Stimulated activated CD4-positive, alpha-beta T cell treated with anti-CD3 and anti-CD28 coated beads, Interleukin-1b, Interleukin-23, amount 100 ng/mL, for 24 hours (primary cell): ENCODE measurements at regions not wholly inside any gene's neighbourhood (a gene's known extent, or its start where the extent isn't known, plus 50 kb on each side); places are given as distances from the start of the nearest gene placed in this dataset.

Experiments used
- DNase-seq, 4 experiments: peaks; one replicate each; pipeline ENCODE4 v3.0.0-alpha.2; 2020; ENCODE audit warnings: low read depth in 4 of 4, low spot score in 1 of 4

DNA sequence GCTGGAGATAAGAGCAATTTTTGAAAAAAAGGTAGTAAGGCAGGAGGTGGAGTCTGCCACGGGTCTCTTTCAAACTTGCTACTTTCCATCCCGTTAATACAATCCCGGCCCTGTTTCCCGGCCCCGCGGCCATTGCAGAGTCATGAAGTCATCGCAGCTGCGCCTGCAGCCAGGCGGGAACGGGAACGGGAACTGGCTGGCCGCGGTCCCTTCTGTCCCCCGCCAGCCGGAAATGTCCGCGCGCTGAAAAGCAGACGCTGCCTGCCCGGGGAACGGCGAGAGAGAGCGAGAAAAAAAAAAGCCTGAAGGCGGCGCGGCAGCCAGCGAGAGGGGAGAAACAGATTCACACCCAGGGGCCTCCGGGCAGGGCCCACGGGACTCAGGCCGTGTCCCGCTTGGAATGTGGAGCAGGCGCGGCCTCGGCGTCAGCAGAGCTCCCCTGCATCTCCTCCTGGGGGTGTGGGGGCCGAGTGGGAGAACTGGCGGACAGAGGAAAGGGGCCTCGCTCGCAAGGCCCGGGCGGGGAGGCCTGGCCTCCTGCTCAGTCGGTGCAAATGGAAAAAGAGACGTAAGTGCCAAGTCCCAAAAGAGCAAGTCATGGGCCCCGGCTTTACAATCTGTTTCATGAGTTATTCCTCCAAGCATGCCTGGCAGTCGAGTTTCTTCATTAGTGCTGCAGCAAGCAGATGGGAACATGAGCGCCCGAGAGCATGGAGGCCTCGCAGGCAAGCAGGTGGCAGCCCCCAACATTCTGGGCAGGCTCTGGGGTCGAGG is 201.2 kb upstream of the GAS1 start:
- no peak for DNase-seq

DNA sequence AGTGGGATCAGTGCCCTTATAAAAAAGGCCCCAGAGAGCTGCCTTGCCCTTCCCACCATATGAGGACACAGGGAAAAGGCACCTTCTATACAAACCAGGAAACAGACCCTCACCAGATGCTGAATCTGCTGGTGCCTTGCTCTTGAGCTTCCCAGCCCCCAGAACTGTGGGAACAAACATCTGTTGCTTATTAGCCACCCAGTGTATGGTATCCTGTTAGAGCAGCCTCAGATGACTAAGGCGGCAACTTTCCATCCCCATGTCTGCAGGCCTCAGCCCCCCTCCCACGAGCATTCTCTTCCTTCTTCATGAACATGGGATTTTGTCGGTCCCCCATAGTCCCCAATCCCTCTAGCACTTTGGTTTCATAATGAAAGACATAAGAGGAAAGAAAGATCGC is 202.5 kb upstream of the GAS1 start:
- DNase-seq: no peak

DNA sequence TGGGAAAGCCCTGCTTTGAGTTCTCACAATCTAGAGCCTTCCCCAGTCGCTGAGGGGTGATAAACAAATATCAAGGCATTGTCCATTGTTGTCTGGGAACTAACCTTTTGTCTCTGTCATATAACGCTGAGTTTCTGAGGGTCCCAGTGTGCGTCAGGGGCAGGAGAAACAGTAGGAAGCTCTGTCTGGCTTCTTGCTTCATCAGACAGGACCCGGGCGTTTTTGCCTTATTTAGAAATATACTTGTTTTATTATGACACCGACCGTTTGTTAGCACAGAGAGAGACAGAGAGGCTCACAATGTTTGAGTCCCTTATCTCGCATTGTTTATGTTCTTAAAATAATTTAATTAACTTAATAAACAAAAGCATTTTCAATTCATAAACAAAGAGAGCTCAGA is 204.9 kb upstream of the GAS1 start:
- DNase-seq: no peak

DNA sequence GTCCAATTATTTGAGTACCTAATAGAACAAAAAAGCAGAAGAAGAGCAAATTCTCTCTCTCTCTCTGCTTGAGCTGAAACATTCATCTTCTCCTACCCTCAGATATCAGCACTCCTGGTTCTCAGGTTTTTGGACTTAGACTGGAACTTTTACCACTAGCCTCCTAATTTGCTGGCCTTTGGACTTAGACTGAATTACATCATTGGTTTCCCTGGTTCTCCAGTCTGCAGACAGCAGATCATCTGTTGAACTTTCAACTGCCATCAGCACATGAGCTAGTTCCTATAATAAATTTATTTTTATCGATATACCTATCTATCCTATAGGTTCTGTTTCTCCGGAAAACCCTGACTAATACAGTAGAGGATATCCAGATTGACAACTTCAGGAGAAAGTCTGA is 208.9 kb upstream of the GAS1 start:
- no peak for DNase-seq

- DNase-seq: no peak
These were observed 210.2 kb upstream of the GAS1 start for GRCh38 chr9:87157366-87158031.

DNA sequence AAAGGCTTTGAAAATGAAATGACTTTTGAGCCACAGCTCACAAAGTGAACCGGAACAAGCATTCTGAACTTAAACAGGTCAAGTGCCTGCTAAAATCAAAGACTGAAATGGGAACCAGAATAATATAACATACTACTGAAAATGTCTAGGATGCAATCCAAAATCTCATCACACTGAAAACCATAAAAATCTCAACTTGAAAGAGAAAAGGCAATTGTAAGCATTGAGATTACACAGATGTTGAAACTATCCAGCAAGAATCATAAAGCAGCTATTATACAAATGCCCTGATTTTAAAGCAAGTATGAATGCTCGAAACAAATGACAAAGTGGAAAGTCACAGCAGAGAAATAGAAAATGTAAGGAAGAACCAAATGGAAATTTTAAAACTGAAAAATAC is 211.5 kb upstream of the GAS1 start:
- no peak for DNase-seq

DNA sequence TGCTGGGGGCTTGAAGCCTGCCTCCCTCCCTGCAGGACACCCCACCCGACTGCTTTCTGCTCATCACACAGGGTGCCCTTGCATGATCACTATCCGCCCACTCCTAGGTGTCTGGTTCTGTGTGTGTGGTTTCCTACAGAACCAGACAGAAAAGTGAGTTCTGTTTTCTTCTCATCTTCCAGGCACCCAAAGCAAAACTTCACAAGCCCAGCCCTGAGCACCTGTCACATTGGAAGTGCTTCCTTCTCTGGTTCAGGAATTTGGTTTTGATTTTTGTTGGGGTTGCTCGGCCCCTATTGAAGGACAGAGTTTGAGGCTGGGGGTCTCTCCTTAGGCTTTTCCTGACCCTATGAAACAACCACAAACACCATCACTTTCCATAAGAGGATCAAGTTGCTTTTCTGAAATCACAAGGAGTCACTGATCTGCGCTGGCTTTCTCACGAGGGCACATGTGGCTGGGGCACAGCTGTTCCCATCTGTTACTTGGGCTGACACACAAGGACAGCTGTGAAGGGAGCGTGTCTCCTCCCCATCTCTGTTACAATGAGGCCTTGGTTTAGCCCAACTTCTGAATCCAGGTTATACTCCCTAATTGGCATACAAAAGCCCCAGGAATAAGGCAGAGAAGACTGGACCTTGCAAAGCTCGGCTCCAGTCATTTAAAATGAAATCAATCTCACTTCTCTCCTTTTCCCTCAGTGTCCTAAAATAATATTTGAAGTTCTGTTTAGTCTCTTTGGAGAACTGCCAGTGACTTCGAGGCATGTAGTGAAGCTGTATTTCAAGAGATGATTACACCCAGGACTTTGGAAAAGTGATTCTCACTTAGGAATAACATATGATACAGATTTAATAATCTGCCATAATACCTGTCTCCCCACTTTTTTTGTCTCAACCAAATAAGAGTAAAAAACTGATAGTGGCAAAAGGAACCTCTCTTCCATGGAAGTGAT is 213.1 kb upstream of the GAS1 start:
- DNase-seq: no peak

DNA sequence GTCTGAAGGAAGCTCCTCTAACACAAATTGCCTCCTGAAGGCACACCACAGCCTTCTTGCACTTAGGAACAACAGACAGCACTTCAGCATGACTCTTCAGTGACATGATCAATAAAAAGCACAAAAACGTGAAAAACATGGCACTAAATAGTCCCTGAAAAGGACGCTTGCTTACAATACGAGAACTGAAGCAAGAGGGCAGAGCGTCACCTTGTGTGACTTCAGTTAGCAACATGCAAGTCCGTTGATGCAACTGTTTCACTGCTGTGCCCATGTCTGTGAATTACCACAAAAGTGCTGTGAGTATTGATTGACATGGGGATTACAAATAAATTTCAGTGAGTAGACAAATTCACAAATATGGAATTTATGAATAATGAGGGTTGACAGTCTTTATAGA is 219.9 kb upstream of the GAS1 start:
- DNase-seq: no peak

- DNase-seq: no peak
These were observed 220.3 kb upstream of the GAS1 start for GRCh38 chr9:87167582-87167981.

GRCh38 chr9:87178302-87178701 is 231.0 kb upstream of the GAS1 start:
- no peak for DNase-seq

- no peak for DNase-seq
These were observed 232.4 kb upstream of the GAS1 start for GRCh38 chr9:87179553-87180340.

GRCh38 chr9:87180361-87180760 is 233.1 kb upstream of the GAS1 start:
- no peak for DNase-seq

DNA sequence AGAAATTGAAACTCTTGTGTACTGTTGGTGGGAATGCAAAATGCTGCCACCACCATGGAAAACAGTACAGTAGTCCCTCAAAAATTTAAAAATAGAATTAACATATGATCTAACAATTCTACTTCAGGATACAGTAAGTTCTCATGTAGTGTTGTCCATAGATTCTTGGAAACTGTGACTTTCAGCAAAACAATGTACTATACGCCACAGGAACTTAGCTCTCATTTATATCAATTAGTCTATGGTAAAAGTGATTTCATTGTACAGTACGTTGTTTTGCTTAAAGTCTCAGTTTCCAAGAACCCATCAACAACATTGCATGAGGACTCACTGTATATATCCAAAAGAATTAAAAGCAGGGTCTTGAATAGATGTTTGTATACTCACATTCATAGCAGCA is 233.5 kb upstream of the GAS1 start:
- DNase-seq: no peak

DNA sequence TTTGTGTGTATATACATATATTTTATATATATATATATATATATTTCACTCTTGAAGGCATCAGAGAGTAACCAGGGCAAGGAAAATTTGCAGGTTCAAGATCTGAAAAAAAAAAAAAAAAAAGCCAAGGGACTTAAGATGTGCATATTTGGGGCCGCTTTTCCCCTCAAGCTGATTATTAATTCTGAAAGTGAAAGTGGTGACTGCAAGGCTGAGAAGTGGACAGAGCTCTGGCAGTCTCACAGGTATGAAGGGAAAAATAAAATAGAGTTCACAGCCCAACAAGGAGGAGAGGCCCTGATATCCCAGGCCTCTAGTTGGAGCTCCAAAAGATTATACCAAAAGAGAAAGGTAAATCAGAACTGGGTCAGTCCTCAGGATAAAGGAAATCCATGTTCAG is 234.4 kb upstream of the GAS1 start:
- no peak for DNase-seq

GRCh38 chr9:87184956-87185642 is 237.8 kb upstream of the GAS1 start:
- no peak for DNase-seq

DNA sequence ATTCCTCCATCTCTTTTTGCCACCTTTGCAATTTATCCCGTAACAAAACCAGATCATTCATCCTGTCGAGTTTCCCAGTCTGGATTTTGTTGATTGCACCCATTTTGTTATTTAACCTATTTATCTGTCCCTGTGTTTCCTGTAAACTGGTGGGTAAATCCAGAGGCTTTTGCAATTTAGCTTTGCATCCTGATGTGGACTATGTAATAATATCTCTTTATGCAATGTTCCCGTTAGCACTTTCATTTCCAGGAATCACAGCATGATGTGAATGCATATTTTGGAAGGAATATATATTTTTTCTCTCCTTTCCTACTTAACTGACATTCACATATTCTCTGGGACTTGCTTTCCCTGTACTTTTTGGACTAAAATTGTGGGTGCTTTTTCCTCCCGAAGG is 240.3 kb upstream of the GAS1 start:
- no peak for DNase-seq

DNA sequence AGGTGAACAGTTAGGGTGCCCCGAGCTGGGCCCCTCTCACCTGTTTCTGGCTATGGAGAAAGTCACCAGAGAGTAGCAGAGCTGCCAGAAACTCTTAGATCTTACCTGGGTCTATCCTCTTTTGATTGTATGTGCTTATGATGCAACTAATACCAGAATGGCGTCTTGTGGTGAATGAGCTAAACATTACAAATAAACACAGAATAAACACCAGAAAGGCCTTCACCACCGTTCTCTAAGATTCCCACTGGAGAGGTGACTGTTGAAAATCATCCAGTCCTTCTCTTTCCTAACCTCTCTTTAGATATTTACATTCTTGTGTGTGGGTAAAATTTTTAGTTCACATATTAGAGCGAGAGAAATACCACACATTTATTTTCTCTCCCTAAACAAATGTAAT is 241.7 kb upstream of the GAS1 start:
- no peak for DNase-seq

DNA sequence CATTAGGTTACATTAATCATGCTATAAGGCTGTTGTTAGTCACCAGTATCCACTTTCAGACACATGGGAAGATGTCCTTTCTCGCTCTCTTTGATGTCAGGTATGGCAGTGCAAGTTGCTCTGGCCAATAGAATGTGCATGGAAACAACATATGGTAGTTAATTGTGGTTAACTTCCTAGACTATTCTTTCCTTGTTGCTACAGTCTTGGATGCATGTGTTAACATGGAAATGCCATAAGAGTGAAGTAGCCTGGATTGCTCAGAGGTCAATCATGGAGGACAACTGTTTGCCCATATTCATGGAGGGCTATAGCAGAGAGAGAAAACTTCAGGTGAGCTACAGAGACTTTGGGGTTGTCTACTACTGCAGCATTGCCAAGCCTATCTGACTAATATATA is 245.8 kb upstream of the GAS1 start:
- no peak for DNase-seq

- DNase-seq: no peak
These were observed 246.9 kb upstream of the GAS1 start for GRCh38 chr9:87193925-87194868.
